CD4-positive, alpha-beta memory T cell (primary cell): ENCODE measurements at regions not wholly inside any gene's neighbourhood (a gene's known extent, or its start where the extent isn't known, plus 50 kb on each side); places are given as distances from the start of the nearest gene placed in this dataset.
"Not testable (repeated sequence)": the region's sequence is repeated elsewhere in the genome, so short reads cannot be mapped to it uniquely, and the experiment has no call there.

Experiments used
- CTCF ChIA-PET: fragments of 350-600 bp; sonication (Branson Sonifier 250); formaldehyde crosslinking; loops from one replicate; lab custom pipeline; 2021; ENCODE audit warnings: inconsistent platforms; ENCODE audit not compliant: partially characterized antibody; lab: Charles Lee
- POLR2A ChIA-PET: fragments of 350-600 bp; sonication (Branson Sonifier 250); formaldehyde crosslinking; loops from one replicate; lab custom pipeline; 2021; ENCODE audit not compliant: partially characterized antibody; lab: Charles Lee
- DNase-seq, 5 donors: peaks; one replicate each; pipeline versions ENCODE4 v3.0.0 to v3.0.0-alpha.2; 2020 to 2022; ENCODE audit warnings: mixed read lengths in 1 of 5
- H3K27ac ChIP-seq: one replicate; pipeline ENCODE4 v1.7.0; 2013; ENCODE audit warnings: low read depth, low read length
- H3K27me3 ChIP-seq: 2 replicates; pipeline ENCODE4 v1.7.0; 2013; ENCODE audit warnings: mild to moderate bottlenecking, low read length, moderate library complexity; ENCODE audit not compliant: insufficient read depth
- H3K36me3 ChIP-seq: 2 replicates; pipeline ENCODE4 v1.7.0; 2013; ENCODE audit warnings: mild to moderate bottlenecking, low read length, moderate library complexity; ENCODE audit not compliant: insufficient read depth
- H3K4me1 ChIP-seq: 2 replicates; pipeline ENCODE4 v1.7.0; 2013; ENCODE audit warnings: mild to moderate bottlenecking, low read length, moderate library complexity; ENCODE audit not compliant: insufficient read depth
- H3K4me3 ChIP-seq, 2 donors: one replicate each; pipeline ENCODE4 v1.7.0; 2013; ENCODE audit warnings: low read length in 2 of 2, mild to moderate bottlenecking in 1 of 2
- H3K9me3 ChIP-seq, 2 donors: one replicate each; pipeline ENCODE4 v1.7.0; 2013; ENCODE audit warnings: low read length in 2 of 2, control low read depth in 1 of 2; ENCODE audit not compliant: control insufficient read depth in 1 of 2
- H3K27ac Mint-ChIP-seq, 7 donors: one replicate each; pipeline ENCODE4 v1.8.0; 2020 to 2021; ENCODE audit warnings: mixed read lengths in 7 of 7, mild to moderate bottlenecking in 6 of 7, inconsistent platforms in 3 of 7, moderate library complexity in 3 of 7
- H3K27me3 Mint-ChIP-seq, 2 donors: one replicate each; pipeline ENCODE4 v1.8.0; 2020 to 2021; ENCODE audit warnings: mixed read lengths in 2 of 2
- H3K36me3 Mint-ChIP-seq, 2 donors: one replicate each; pipeline ENCODE4 v1.8.0; 2020 to 2021; ENCODE audit warnings: mixed read lengths in 2 of 2, inconsistent platforms in 1 of 2, mild to moderate bottlenecking in 1 of 2
- H3K4me1 Mint-ChIP-seq, 4 donors: one replicate each; pipeline ENCODE4 v1.8.0; 2020 to 2021; ENCODE audit warnings: mixed read lengths in 4 of 4, mild to moderate bottlenecking in 1 of 4
- H3K4me3 Mint-ChIP-seq, 8 donors: one replicate each; pipeline ENCODE4 v1.8.0; 2020 to 2021; ENCODE audit warnings: mixed read lengths in 8 of 8, mild to moderate bottlenecking in 7 of 8, moderate library complexity in 6 of 8, inconsistent platforms in 3 of 8
- H3K9me3 Mint-ChIP-seq, 8 donors: one replicate each; pipeline ENCODE4 v1.8.0; 2020 to 2021; ENCODE audit warnings: mixed read lengths in 8 of 8, mild to moderate bottlenecking in 5 of 8, inconsistent platforms in 3 of 8, moderate library complexity in 1 of 8
- intact Hi-C: fragments of 100-400 bp; cut with micrococcal nuclease; formaldehyde crosslinking; loops from one replicate; pipeline ENCODE4 v1.15.1; 2023

DNA sequence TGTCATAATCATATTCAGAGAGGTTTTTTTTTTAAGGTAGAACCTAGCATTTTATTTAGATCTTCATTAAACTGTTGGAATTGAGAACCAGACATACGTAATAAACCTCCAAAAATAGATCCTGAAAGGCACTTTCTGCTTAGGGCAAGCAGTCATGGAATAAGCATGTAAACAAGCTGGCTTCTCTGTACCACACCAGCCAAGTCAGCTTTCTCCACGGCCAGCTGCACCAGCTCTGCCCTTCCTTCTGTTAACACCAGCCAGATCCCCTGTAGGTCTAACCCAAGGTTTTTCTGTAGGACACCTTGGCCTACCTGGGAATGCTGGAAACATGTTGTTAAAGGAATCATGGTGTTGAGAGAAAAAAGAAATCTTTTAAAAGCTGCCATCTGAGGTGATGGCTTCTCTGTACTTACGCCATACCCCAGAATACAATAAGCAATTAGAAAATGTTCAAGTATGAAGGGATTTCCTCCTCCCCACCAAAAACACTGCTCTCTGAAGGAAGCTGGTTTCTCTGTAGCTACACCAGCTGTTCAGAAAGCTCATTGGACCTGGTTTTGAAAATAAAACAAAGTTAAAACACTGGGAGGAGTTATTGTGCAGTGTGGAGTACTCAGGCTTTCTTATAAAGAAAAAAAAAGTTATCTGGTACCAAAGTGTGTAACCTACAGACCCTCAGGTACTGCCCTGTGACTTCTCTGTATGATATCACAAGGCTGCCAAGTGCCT, 54.6 kb upstream of the CCDC80 start:
- POLR2A ChIA-PET, H3K9me3 Mint-ChIP-seq, H3K27ac Mint-ChIP-seq, H3K4me3 ChIP-seq, H3K4me1 Mint-ChIP-seq, intact Hi-C loops, H3K9me3 ChIP-seq, H3K27ac ChIP-seq, H3K27me3 Mint-ChIP-seq, H3K36me3 ChIP-seq, H3K36me3 Mint-ChIP-seq, CTCF ChIA-PET, H3K4me3 Mint-ChIP-seq, H3K27me3 ChIP-seq, DNase-seq, H3K4me1 ChIP-seq: not testable (repeated sequence)

DNA sequence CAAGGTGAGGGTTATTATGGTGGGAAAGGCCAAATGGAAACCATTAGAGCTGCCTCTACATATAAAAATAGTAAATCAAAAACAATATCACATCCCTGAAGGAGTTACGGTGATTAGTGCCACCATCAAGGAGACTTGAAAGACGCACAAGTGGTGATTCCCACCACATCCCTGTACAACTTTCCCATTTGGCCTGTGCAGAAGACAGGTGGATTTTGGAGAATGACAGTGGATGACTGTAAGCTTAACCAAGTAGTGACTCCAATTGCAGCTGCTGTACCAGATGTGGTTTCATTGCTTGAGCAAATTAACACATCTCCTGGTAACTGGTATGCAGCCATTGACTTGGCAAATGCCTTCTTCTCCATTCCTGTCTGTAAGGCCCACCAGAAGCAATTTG, 54.0 kb upstream of the CCDC80 start:
- H3K4me1 Mint-ChIP-seq, H3K4me3 Mint-ChIP-seq, intact Hi-C loops, H3K36me3 ChIP-seq, H3K4me1 ChIP-seq, H3K27me3 ChIP-seq, POLR2A ChIA-PET, H3K27me3 Mint-ChIP-seq, H3K4me3 ChIP-seq, DNase-seq, H3K9me3 Mint-ChIP-seq, H3K27ac ChIP-seq, H3K36me3 Mint-ChIP-seq, H3K27ac Mint-ChIP-seq, H3K9me3 ChIP-seq: not testable (repeated sequence)
- CTCF ChIA-PET = interaction anchor here (0.8 kb wide), 1 partner anchor 52 kb away, joined by 4 read pairs; no protein-coding TSS in a partner anchor

- H3K27me3 Mint-ChIP-seq = no peaks in the 10 kb centered on the region
- no peaks in the 10 kb centered on the region for H3K27me3 ChIP-seq
- no peak overlapping the region for H3K4me3 Mint-ChIP-seq
- no peak for DNase-seq
- peaks cover 0 to 7% (median 0%) of the 10 kb centered on the region in 8 donors for H3K9me3 Mint-ChIP-seq
- H3K27ac ChIP-seq = no peak overlapping the region
- no peaks in the 10 kb centered on the region for H3K36me3 ChIP-seq
- peaks cover 3 to 12% (median 11%) of the 10 kb centered on the region in 4 donors for H3K4me1 Mint-ChIP-seq
- ChIA-PET POLR2A (no interaction called here), CTCF (no interaction called here)
- no peak overlapping the region for H3K4me3 ChIP-seq
- H3K9me3 ChIP-seq = no peaks in the 10 kb centered on the region
- intact Hi-C loops = no loop called here
- peaks cover 0 to 6% of the 10 kb centered on the region in 2 donors for H3K36me3 Mint-ChIP-seq
- H3K27ac Mint-ChIP-seq = no peak overlapping the region
- no peaks in the 10 kb centered on the region for H3K4me1 ChIP-seq
Measured at GRCh38 chr3:112693186-112693585, 52.2 kb upstream of the CCDC80 start.
